Neuronal stem cell (in vitro differentiated cells): ENCODE measurements at regions not wholly inside any gene's neighbourhood (a gene's known extent, or its start where the extent isn't known, plus 50 kb on each side); places are given as distances from the start of the nearest gene placed in this dataset.

ENCODE experiments used
- DNase-seq: peaks from one replicate; pipeline ENCODE4 v3.0.0-alpha.2; 2013; ENCODE audit warnings: low spot score
- H2AFZ ChIP-seq: one replicate; pipeline ENCODE4 v1.6.1; 2013; ENCODE audit warnings: mild to moderate bottlenecking, low read length, inconsistent platforms
- H2AK5ac ChIP-seq: 2 replicates; pipeline ENCODE4 v1.6.1; 2013; ENCODE audit warnings: low read depth, mild to moderate bottlenecking, inconsistent platforms, low read length, moderate library complexity, mixed read lengths
- H2BK120ac ChIP-seq: 2 replicates; pipeline ENCODE4 v1.6.1; 2013; ENCODE audit warnings: low read depth, mild to moderate bottlenecking, inconsistent platforms, low read length, moderate library complexity, mixed read lengths
- H2BK12ac ChIP-seq: one replicate; pipeline ENCODE4 v1.6.1; 2013; ENCODE audit warnings: low read length, inconsistent platforms
- H2BK15ac ChIP-seq: 2 replicates; pipeline ENCODE4 v1.6.1; 2013; ENCODE audit warnings: mild to moderate bottlenecking, low read length, inconsistent platforms, mixed read lengths
- H2BK5ac ChIP-seq: one replicate; pipeline ENCODE4 v1.6.1; 2013; ENCODE audit warnings: inconsistent platforms, mild to moderate bottlenecking, low read length, moderate library complexity
- H3K14ac ChIP-seq: one replicate; pipeline ENCODE4 v1.6.1; 2013; ENCODE audit warnings: low read length, inconsistent platforms
- H3K18ac ChIP-seq: 2 replicates; pipeline ENCODE4 v1.6.1; 2013; ENCODE audit warnings: low read length, inconsistent platforms
- H3K23ac ChIP-seq: 2 replicates; pipeline ENCODE4 v1.6.1; 2013; ENCODE audit warnings: low read depth, mild to moderate bottlenecking, mixed read lengths, low read length, inconsistent platforms; ENCODE audit not compliant: poor library complexity
- H3K27ac ChIP-seq: replicated peaks from 3 replicates; pipeline ENCODE4 v1.5.1; 2013; ENCODE audit warnings: low read length, inconsistent platforms
- H3K27me3 ChIP-seq, 3 experiments: 2 replicates each; pipeline ENCODE4 v1.6.1; 2013; ENCODE audit warnings: low read length in 3 of 3, mild to moderate bottlenecking in 2 of 3, inconsistent platforms in 1 of 3, low read depth in 1 of 3, mixed read lengths in 1 of 3, moderate library complexity in 1 of 3; ENCODE audit not compliant: control insufficient read depth in 3 of 3, insufficient read depth in 3 of 3
- H3K36me3 ChIP-seq, 2 donors: replicated peaks in 1 of 2; 2 replicates each; pipeline ENCODE4 v1.6.1; 2013; ENCODE audit warnings: low read length in 2 of 2; ENCODE audit not compliant: control insufficient read depth in 2 of 2, insufficient read depth in 2 of 2
- H3K4ac ChIP-seq: 2 replicates; pipeline ENCODE4 v1.6.1; 2013; ENCODE audit warnings: inconsistent platforms, mild to moderate bottlenecking, low read length, moderate library complexity
- H3K4me1 ChIP-seq, 2 donors: 1 replicate in 1 of 2; 2 replicates in 1 of 2; pipeline ENCODE4 v1.6.1; 2013; ENCODE audit warnings: low read length in 2 of 2, low read depth in 1 of 2; ENCODE audit not compliant: control insufficient read depth in 2 of 2, insufficient read depth in 1 of 2
- H3K4me2 ChIP-seq: one replicate; pipeline ENCODE4 v1.6.1; 2013; ENCODE audit warnings: mild to moderate bottlenecking, low read length, inconsistent platforms; ENCODE audit not compliant: insufficient read depth, poor library complexity, severe bottlenecking
- H3K4me3 ChIP-seq, 2 donors: 2 replicates each; pipeline ENCODE4 v1.5.1; 2013; ENCODE audit warnings: low read length in 2 of 2, mild to moderate bottlenecking in 2 of 2, inconsistent platforms in 1 of 2, moderate library complexity in 1 of 2
- H3K79me1 ChIP-seq: one replicate; pipeline ENCODE4 v1.6.1; 2013; ENCODE audit warnings: low read depth, mild to moderate bottlenecking, inconsistent platforms, low read length, moderate library complexity
- H3K9ac ChIP-seq: one replicate; pipeline ENCODE4 v1.6.1; 2013; ENCODE audit warnings: mild to moderate bottlenecking, low read depth, low read length, inconsistent platforms; ENCODE audit not compliant: poor library complexity
- H3K9me3 ChIP-seq, 2 donors: replicated peaks in 1 of 2; 2 replicates each; pipeline versions ENCODE3 to v1.6.1; 2013; ENCODE audit warnings: low read length in 2 of 2, mild to moderate bottlenecking in 2 of 2, inconsistent platforms in 1 of 2, low read depth in 1 of 2, mixed read lengths in 1 of 2, moderate library complexity in 1 of 2; ENCODE audit not compliant: control insufficient read depth in 2 of 2, insufficient read depth in 1 of 2
- H4K8ac ChIP-seq: one replicate; pipeline ENCODE4 v1.6.1; 2013; ENCODE audit warnings: low read depth, mild to moderate bottlenecking, inconsistent platforms, low read length, moderate library complexity
- H4K91ac ChIP-seq: one replicate; pipeline ENCODE4 v1.6.1; 2013; ENCODE audit warnings: low read length, low read depth, mild to moderate bottlenecking, inconsistent platforms; ENCODE audit not compliant: poor library complexity
- WGBS, 2 donors: extraction: QIAGEN DNeasy Blood & Tissue Kit; methylation state at CpG; one replicate each; pipeline ENCODE4 v1.1.7; 2013; ENCODE audit warnings: missing lambda C conversion rate in 2 of 2, mixed read lengths in 1 of 2; ENCODE audit not compliant: insufficient read length in 2 of 2, insufficient replicate concordance in 1 of 2; ENCODE audit errors: extremely low coverage in 2 of 2; 5-methylcytosine and 5-hydroxymethylcytosine counted together

- H2AFZ ChIP-seq: no peak overlapping the region
- no peak overlapping the region for H2BK12ac ChIP-seq
- WGBS, 2 donors: no CpG with 5 or more reads among the region's 7 CpGs
- H2BK120ac ChIP-seq: no peak overlapping the region
- no peak for DNase-seq
- no peaks in the 10 kb centered on the region for H3K9me3 ChIP-seq
- no peaks in the 10 kb centered on the region for H3K36me3 ChIP-seq
- H3K4ac ChIP-seq: no peak overlapping the region
- H3K27me3 ChIP-seq: no peaks in the 10 kb centered on the region
- H3K14ac ChIP-seq: no peak overlapping the region
- no peak overlapping the region for H3K18ac ChIP-seq
- H4K8ac ChIP-seq: no peak overlapping the region
- no peak overlapping the region for H3K4me2 ChIP-seq
- no peak overlapping the region for H3K27ac ChIP-seq
- no peak overlapping the region for H4K91ac ChIP-seq
- no peak overlapping the region for H2BK5ac ChIP-seq
- no peaks in the 10 kb centered on the region for H3K4me1 ChIP-seq
- H2AK5ac ChIP-seq: no peak overlapping the region
- H3K9ac ChIP-seq: no peak overlapping the region
- H3K4me3 ChIP-seq: no peak overlapping the region
- no peaks in the 10 kb centered on the region for H3K79me1 ChIP-seq
- H3K23ac ChIP-seq: no peak overlapping the region
- no peak overlapping the region for H2BK15ac ChIP-seq
Observed at GRCh38 chr2:104620801-104621200, 233.1 kb upstream of the POU3F3 start.

- Histone ChIP-seq H3K36me3 (no peaks in the 10 kb centered on the region), H2BK120ac (no peak overlapping the region), H3K9ac (no peak overlapping the region), H4K91ac (no peak overlapping the region), H2BK15ac (no peak overlapping the region), H3K4ac (no peak overlapping the region), H3K4me1 (peaks cover 2 to 14% of the 10 kb centered on the region in 2 donors), H3K9me3 (no peaks in the 10 kb centered on the region), H3K18ac (no peak overlapping the region), H4K8ac (no peak overlapping the region), H2BK5ac (no peak overlapping the region), H2AFZ (no peak overlapping the region), H3K27ac (no peak overlapping the region), H2BK12ac (no peak overlapping the region), H2AK5ac (no peak overlapping the region), H3K79me1 (no peaks in the 10 kb centered on the region), H3K4me2 (no peak overlapping the region), H3K4me3 (no peak overlapping the region), H3K14ac (no peak overlapping the region), H3K23ac (no peak overlapping the region), H3K27me3 (no peaks in the 10 kb centered on the region)
- no peak for DNase-seq
- no CpG with 5 or more reads among the region's 5 CpGs for WGBS, 2 donors
Observed at GRCh38 chr2:104635608-104636007, 218.3 kb upstream of the POU3F3 start.

GRCh38 chr2:104638190-104638858 is 215.6 kb upstream of the POU3F3 start:
- no peak overlapping the region for H3K9ac ChIP-seq
- no peak overlapping the region for H3K23ac ChIP-seq
- H2AK5ac ChIP-seq: no peak overlapping the region
- no peak overlapping the region for H2BK15ac ChIP-seq
- H2BK120ac ChIP-seq: no peak overlapping the region
- H3K4me2 ChIP-seq: no peak overlapping the region
- peaks cover 2 to 14% of the 10 kb centered on the region in 2 donors for H3K4me1 ChIP-seq
- H3K27me3 ChIP-seq: no peaks in the 10 kb centered on the region
- no peak for DNase-seq
- H3K4me3 ChIP-seq: no peak overlapping the region
- H3K79me1 ChIP-seq: no peaks in the 10 kb centered on the region
- no peak overlapping the region for H3K4ac ChIP-seq
- H3K36me3 ChIP-seq: no peaks in the 10 kb centered on the region
- no peak overlapping the region for H4K91ac ChIP-seq
- no peaks in the 10 kb centered on the region for H3K9me3 ChIP-seq
- no peak overlapping the region for H3K18ac ChIP-seq
- H2BK5ac ChIP-seq: no peak overlapping the region
- no peak overlapping the region for H3K27ac ChIP-seq
- no peak overlapping the region for H3K14ac ChIP-seq
- peak overlapping the region; percentile 63 for H2AFZ ChIP-seq
- H2BK12ac ChIP-seq: no peak overlapping the region
- H4K8ac ChIP-seq: no peak overlapping the region
- no CpG with 5 or more reads among the region's 7 CpGs for WGBS, 2 donors

GRCh38 chr2:104638859-104639202 is 215.1 kb upstream of the POU3F3 start:
- no peaks in the 10 kb centered on the region for H3K27me3 ChIP-seq
- H3K23ac ChIP-seq: no peak overlapping the region
- no peak overlapping the region for H3K27ac ChIP-seq
- H3K4me3 ChIP-seq: no peak overlapping the region
- no peak overlapping the region for H3K4me2 ChIP-seq
- no peak overlapping the region for H3K4ac ChIP-seq
- WGBS, 2 donors: no CpG with 5 or more reads among the region's 7 CpGs
- H3K9me3 ChIP-seq: no peaks in the 10 kb centered on the region
- H3K14ac ChIP-seq: no peak overlapping the region
- no peak overlapping the region for H3K9ac ChIP-seq
- H3K79me1 ChIP-seq: no peaks in the 10 kb centered on the region
- no peak overlapping the region for H4K8ac ChIP-seq
- H2BK12ac ChIP-seq: no peak overlapping the region
- no peak overlapping the region for H2AK5ac ChIP-seq
- H2AFZ ChIP-seq: peak overlapping the region; percentile 63
- H3K36me3 ChIP-seq: no peaks in the 10 kb centered on the region
- no peak overlapping the region for H4K91ac ChIP-seq
- H3K4me1 ChIP-seq: peaks cover 2 to 14% of the 10 kb centered on the region in 2 donors
- H2BK120ac ChIP-seq: no peak overlapping the region
- no peak for DNase-seq
- no peak overlapping the region for H2BK5ac ChIP-seq
- no peak overlapping the region for H2BK15ac ChIP-seq
- H3K18ac ChIP-seq: no peak overlapping the region
